Breast epithelium (tissue), 3 donors: ENCODE measurements at regions not wholly inside any gene's neighbourhood (a gene's known extent, or its start where the extent isn't known, plus 50 kb on each side); places are given as distances from the start of the nearest gene placed in this dataset.
"Not testable (repeated sequence)": the region's sequence is repeated elsewhere in the genome, so short reads cannot be mapped to it uniquely, and the experiment has no call there.

Source experiments
- POLR2A ChIP-seq: fragments of 450-650 bp; IDR thresholded peaks from one replicate; pipeline ENCODE4 v1.6.1; 2016; ENCODE audit warnings: antibody characterized with exemption, mild to moderate bottlenecking, moderate library complexity
- POLR2AphosphoS5 ChIP-seq, 3 donors: sonication (generic); formaldehyde crosslinking; IDR thresholded peaks; one replicate each; pipeline ENCODE4 v1.6.1; 2017; ENCODE audit warnings: antibody characterized with exemption in 3 of 3
- TF ChIP-seq, protein P1 (sequence below), 3 donors: fragments of 450-650 bp; IDR thresholded peaks; one replicate each; pipeline ENCODE4 v1.5.1; 2016 to 2017; ENCODE audit warnings: antibody characterized with exemption in 3 of 3, mild to moderate bottlenecking in 3 of 3, moderate library complexity in 3 of 3

DNA sequence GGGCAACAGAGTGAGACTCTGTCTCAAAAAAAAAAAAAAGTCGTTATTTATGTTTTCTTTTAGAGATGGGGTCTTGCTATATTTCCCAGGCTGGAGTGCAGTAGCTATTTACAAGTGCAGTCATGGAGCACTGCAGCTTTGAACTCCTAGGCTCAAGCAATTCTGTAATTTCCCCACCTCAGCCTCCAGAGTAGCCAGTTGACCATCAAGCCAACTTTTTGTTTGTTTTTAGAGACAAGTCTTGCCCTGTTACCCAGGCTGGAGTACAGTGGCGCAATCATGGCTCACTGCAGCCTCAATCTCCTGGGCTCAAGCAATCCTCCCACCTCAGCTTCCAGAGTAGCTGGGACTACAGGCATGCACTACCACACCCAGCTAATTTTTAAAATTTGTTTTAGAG is 78.7 kb upstream of the PAX2 start:
- TF ChIP-seq, protein P1, sequence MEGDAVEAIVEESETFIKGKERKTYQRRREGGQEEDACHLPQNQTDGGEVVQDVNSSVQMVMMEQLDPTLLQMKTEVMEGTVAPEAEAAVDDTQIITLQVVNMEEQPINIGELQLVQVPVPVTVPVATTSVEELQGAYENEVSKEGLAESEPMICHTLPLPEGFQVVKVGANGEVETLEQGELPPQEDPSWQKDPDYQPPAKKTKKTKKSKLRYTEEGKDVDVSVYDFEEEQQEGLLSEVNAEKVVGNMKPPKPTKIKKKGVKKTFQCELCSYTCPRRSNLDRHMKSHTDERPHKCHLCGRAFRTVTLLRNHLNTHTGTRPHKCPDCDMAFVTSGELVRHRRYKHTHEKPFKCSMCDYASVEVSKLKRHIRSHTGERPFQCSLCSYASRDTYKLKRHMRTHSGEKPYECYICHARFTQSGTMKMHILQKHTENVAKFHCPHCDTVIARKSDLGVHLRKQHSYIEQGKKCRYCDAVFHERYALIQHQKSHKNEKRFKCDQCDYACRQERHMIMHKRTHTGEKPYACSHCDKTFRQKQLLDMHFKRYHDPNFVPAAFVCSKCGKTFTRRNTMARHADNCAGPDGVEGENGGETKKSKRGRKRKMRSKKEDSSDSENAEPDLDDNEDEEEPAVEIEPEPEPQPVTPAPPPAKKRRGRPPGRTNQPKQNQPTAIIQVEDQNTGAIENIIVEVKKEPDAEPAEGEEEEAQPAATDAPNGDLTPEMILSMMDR (IDR thresholded peaks at IDR 0.05): not testable (repeated sequence)
- TF ChIP-seq POLR2A; POLR2AphosphoS5 (IDR thresholded peaks at IDR 0.05): not testable (repeated sequence)
